ENCODE measurements at regions not wholly inside any gene's neighbourhood (a gene's known extent, or its start where the extent isn't known, plus 50 kb on each side); places are given as distances from the start of the nearest gene placed in this dataset.

DNA sequence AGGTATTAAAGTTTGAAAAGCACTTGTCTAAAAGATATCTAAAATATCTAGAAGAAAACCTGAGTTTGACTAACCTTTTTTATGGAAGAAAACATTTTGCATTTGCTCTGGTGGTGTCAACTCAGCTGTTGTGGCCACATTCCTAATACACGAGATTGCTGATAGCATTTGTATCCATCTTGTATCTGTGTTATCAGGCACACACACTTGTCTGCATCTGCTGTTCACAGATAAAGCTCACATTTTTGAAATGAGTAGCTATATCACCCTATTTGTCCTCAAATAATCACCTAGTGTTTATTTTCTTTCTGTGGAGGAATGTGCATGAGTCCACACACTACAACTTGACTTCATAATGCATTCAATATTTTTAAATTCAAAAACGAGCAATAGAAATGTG is 632.3 kb upstream of the NR2F2 start (continued):
- TF ChIP-seq USF1 (CRISPR knock-in tag; IDR thresholded peaks at IDR 0.05) (no peak), USF2 (CRISPR knock-in tag; IDR thresholded peaks at IDR 0.05) (no peak), ZNF671 (CRISPR knock-in tag; IDR thresholded peaks at IDR 0.05) (no peak), JUN (CRISPR knock-in tag; IDR thresholded peaks at IDR 0.05) (no peak), ZNF263 (CRISPR knock-in tag; IDR thresholded peaks at IDR 0.05; ENCODE audit: low read depth) (no peak)

DNA sequence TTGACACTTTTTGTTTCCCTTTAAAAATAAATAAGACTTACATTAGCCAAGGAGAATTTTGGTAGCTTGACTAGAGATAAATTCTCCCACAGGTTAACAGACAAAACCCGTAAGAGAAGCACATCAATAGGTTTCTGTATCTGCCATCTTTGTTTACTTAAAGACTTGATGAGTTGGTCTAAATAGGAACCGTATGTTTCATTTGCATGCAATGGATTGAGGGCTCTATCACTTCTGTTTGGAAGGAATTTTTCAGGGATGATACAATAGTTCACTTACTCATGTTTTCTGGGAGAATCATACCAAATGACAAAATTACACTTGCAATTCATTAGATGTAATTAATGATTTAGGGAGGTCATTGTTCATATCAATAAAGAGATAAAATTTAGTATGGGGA is 631.5 kb upstream of the NR2F2 start:
- no peak for TF ChIP-seq MAX (CRISPR knock-in tag; IDR thresholded peaks at IDR 0.05)
- TF ChIP-seq ZNF121 (CRISPR knock-in tag; IDR thresholded peaks at IDR 0.05): no peak
- no peak for TF ChIP-seq NFYB (CRISPR knock-in tag; conservative IDR thresholded peaks at IDR 0.05; ENCODE audit: low read depth)
- no peak for TF ChIP-seq TCF7 (CRISPR knock-in tag; IDR thresholded peaks at IDR 0.05; ENCODE audit: low read depth)
- no peak for TF ChIP-seq TEAD4 (CRISPR knock-in tag; IDR thresholded peaks at IDR 0.05)
- TF ChIP-seq TEAD1 (CRISPR knock-in tag; IDR thresholded peaks at IDR 0.05): no peak
- no peak for TF ChIP-seq ETV6 (CRISPR knock-in tag; IDR thresholded peaks at IDR 0.05)
- TF ChIP-seq STAT6 (CRISPR knock-in tag; conservative IDR thresholded peaks at IDR 0.05; ENCODE audit: low read depth): no peak
- TF ChIP-seq AFF4 (CRISPR knock-in tag; IDR thresholded peaks at IDR 0.05; ENCODE audit: borderline replicate concordance): no peak
- no peak for TF ChIP-seq MYBL2 (CRISPR knock-in tag; IDR thresholded peaks at IDR 0.05)
- TF ChIP-seq RELA (CRISPR knock-in tag; IDR thresholded peaks at IDR 0.05; ENCODE audit: borderline replicate concordance): no peak
- TF ChIP-seq KAT7 (CRISPR knock-in tag; IDR thresholded peaks at IDR 0.05; ENCODE audit: borderline replicate concordance): no peak
- TF ChIP-seq, protein P1, sequence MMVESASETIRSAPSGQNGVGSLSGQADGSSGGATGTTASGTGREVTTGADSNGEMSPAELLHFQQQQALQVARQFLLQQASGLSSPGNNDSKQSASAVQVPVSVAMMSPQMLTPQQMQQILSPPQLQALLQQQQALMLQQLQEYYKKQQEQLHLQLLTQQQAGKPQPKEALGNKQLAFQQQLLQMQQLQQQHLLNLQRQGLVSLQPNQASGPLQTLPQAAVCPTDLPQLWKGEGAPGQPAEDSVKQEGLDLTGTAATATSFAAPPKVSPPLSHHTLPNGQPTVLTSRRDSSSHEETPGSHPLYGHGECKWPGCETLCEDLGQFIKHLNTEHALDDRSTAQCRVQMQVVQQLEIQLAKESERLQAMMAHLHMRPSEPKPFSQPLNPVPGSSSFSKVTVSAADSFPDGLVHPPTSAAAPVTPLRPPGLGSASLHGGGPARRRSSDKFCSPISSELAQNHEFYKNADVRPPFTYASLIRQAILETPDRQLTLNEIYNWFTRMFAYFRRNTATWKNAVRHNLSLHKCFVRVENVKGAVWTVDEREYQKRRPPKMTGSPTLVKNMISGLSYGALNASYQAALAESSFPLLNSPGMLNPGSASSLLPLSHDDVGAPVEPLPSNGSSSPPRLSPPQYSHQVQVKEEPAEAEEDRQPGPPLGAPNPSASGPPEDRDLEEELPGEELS (CRISPR knock-in tag; IDR thresholded peaks at IDR 0.05): no peak
- no peak for TF ChIP-seq PRRX2 (CRISPR knock-in tag; IDR thresholded peaks at IDR 0.05)
- CTCF ChIA-PET: no interaction called here
- peaks cover 54% of the 10 kb centered on the region for H3K36me3 Mint-ChIP-seq

More for the DNA sequence above, 631.5 kb upstream of the NR2F2 start:
- ATAC-seq (no peak), DNase-seq (ENCODE audit: low spot score) (no peak)
- Mint-ChIP-seq H3K9me3 (peaks cover 75% of the 10 kb centered on the region), H3K4me1 (no peaks in the 10 kb centered on the region), H3K27ac (no peak overlapping the region), H3K27me3 (ENCODE audit: low read depth) (peaks cover 2% of the 10 kb centered on the region; the same call in 1 of the 2 replicates), H3K4me3 (no peak overlapping the region)
- POLR2A ChIA-PET: no interaction called here
